ENCODE measurements at regions not wholly inside any gene's neighbourhood (a gene's known extent, or its start where the extent isn't known, plus 50 kb on each side); places are given as distances from the start of the nearest gene placed in this dataset.

GRCh38 chr21:26238646-26239045 lies 68.1 kb upstream of the APP start:
- Histone ChIP-seq H3K9me3 (replicated peaks; ENCODE audit: control insufficient read depth, insufficient read depth, low read depth, low read length) (no peaks in the 10 kb centered on the region), H4K20me1 (replicated peaks; ENCODE audit: control insufficient read depth, insufficient read depth, low read length) (no peaks in the 10 kb centered on the region), H3K4me1 (replicated peaks in 1 of 2; ENCODE audit: control insufficient read depth in 2 of 2, insufficient read depth in 2 of 2, low read length in 2 of 2) (no peaks in the 10 kb centered on the region), H3K79me2 (ENCODE audit: control insufficient read depth, insufficient read depth, low read length) (no peaks in the 10 kb centered on the region), H2AFZ (ENCODE audit: low read depth, low read length) (no peak overlapping the region), H3K4me2 (ENCODE audit: insufficient read depth, low read length) (no peak overlapping the region), H3K4me3 (no peak overlapping the region), H3K9me1 (ENCODE audit: control insufficient read depth, insufficient read depth, low read length) (no peaks in the 10 kb centered on the region), H3K36me3 (ENCODE audit: control insufficient read depth, insufficient read depth, low read length) (no peaks in the 10 kb centered on the region), H3K27ac (ENCODE audit: extremely low read depth, low read depth, low read length) (no peak overlapping the region), H3K27me3 (ENCODE audit: control insufficient read depth in 2 of 2, insufficient read depth in 2 of 2, low read length in 2 of 2) (no peaks in the 10 kb centered on the region), H3K9ac (ENCODE audit: insufficient read depth in 1 of 2, low read depth in 2 of 2, low read length in 2 of 2) (no peak overlapping the region)
- ATAC-seq = no peak
- WGBS (ENCODE audit: insufficient coverage, low coverage, missing lambda C conversion rate) = 0% methylated on average over 3 of the region's 3 CpGs
- no peak for FAIRE-seq
- ChIA-PET POLR2A (no interaction called here), CTCF (ENCODE audit: low intra/inter-chr PET ratio) (no interaction called here)
- intact Hi-C loops (cut with micrococcal nuclease) (no loop called here), in situ Hi-C loops (cut with MboI) (no loop called here)
- BruUV-seq (replicated peaks) = no TSS peak
- no peak for DNase-seq (ENCODE audit: extremely low read depth in 1 of 4, low spot score in 3 of 4)
- TF ChIP-seq ILF3 (IDR thresholded peaks at IDR 0.05; ENCODE audit: borderline replicate concordance) = no peak
- TF ChIP-seq THRB (CRISPR knock-in tag; conservative IDR thresholded peaks at IDR 0.05) = no peak
- no peak for TF ChIP-seq RBFOX2 (IDR thresholded peaks at IDR 0.05; ENCODE audit: low read depth, low read length)
- TF ChIP-seq CBFA2T2 (conservative IDR thresholded peaks at IDR 0.05) = no peak
- no peak for TF ChIP-seq DMBX1 (CRISPR knock-in tag; IDR thresholded peaks at IDR 0.05; ENCODE audit: borderline replicate concordance)
- TF ChIP-seq ZNF57 (CRISPR knock-in tag; IDR thresholded peaks at IDR 0.05) = no peak
- TF ChIP-seq NFRKB (IDR thresholded peaks at IDR 0.05; ENCODE audit: low read depth) = no peak
- no peak for TF ChIP-seq ZNF318 (IDR thresholded peaks at IDR 0.05; ENCODE audit: borderline replicate concordance in 1 of 2, low read depth in 1 of 2)
- TF ChIP-seq RNF2 (IDR thresholded peaks at IDR 0.05) = no peak
- no peak for TF ChIP-seq MCM2 (IDR thresholded peaks at IDR 0.05; ENCODE audit: low read depth)
- no peak for TF ChIP-seq FOXJ3 (CRISPR knock-in tag; IDR thresholded peaks at IDR 0.05)
- TF ChIP-seq ZZZ3 (IDR thresholded peaks at IDR 0.05) = no peak
